Bronchial epithelial cell (primary cell): ENCODE measurements at regions not wholly inside any gene's neighbourhood (a gene's known extent, or its start where the extent isn't known, plus 50 kb on each side); places are given as distances from the start of the nearest gene placed in this dataset.

ENCODE experiments used
- DNase-seq: peaks from one replicate; pipeline ENCODE4 v3.0.0-alpha.2; 2010; ENCODE audit warnings: low read depth
- FAIRE-seq: peaks from 2 replicates; lab custom pipeline; 2011; peaks lifted over from hg19 to GRCh38; lab: Jason Lieb, UNC
- H3K27me3 ChIP-seq: 2 replicates; pipeline ENCODE4 v1.5.1; 2011; ENCODE audit warnings: low read length; ENCODE audit not compliant: control insufficient read depth, insufficient read depth
- H3K36me3 ChIP-seq: 2 replicates; pipeline ENCODE4 v1.5.1; 2011; ENCODE audit warnings: low read length; ENCODE audit not compliant: control insufficient read depth, insufficient read depth
- H3K4me3 ChIP-seq: 2 replicates; pipeline ENCODE4 v1.5.1; 2011; ENCODE audit warnings: mild to moderate bottlenecking, low read depth, low read length, control low read depth
- TF ChIP-seq, protein P1 (sequence below): IDR thresholded peaks from 2 replicates; pipeline ENCODE4 v1.5.1; 2011; ENCODE audit warnings: mild to moderate bottlenecking, moderate library complexity, low read length, control low read depth, inconsistent platforms; ENCODE audit not compliant: insufficient read depth, severe bottlenecking

DNA sequence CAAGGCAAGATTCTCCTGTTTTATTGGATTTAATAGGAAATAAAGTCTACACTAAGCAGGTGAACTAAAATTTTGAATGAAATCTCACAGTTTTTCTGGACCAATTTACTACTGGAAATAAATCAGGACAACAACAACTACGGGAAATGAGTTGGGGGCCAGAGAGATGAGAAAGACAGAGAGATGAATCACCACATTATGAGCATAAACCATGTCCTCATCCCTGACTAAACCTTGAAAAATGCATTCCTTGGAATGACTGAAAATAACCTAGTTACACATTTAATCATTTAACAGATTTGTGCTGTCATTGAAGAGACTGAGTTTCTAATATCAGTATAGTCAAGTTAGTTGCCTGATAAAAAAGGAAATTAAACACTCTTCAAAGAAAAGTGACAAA, 608.4 kb upstream of the KCND2 start:
- no peak overlapping the region for H3K4me3 ChIP-seq
- no peak for FAIRE-seq
- H3K36me3 ChIP-seq = no peaks in the 10 kb centered on the region
- H3K27me3 ChIP-seq = no peaks in the 10 kb centered on the region
- TF ChIP-seq, protein P1, sequence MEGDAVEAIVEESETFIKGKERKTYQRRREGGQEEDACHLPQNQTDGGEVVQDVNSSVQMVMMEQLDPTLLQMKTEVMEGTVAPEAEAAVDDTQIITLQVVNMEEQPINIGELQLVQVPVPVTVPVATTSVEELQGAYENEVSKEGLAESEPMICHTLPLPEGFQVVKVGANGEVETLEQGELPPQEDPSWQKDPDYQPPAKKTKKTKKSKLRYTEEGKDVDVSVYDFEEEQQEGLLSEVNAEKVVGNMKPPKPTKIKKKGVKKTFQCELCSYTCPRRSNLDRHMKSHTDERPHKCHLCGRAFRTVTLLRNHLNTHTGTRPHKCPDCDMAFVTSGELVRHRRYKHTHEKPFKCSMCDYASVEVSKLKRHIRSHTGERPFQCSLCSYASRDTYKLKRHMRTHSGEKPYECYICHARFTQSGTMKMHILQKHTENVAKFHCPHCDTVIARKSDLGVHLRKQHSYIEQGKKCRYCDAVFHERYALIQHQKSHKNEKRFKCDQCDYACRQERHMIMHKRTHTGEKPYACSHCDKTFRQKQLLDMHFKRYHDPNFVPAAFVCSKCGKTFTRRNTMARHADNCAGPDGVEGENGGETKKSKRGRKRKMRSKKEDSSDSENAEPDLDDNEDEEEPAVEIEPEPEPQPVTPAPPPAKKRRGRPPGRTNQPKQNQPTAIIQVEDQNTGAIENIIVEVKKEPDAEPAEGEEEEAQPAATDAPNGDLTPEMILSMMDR = no peak
- peak; percentile 55 for DNase-seq

DNA sequence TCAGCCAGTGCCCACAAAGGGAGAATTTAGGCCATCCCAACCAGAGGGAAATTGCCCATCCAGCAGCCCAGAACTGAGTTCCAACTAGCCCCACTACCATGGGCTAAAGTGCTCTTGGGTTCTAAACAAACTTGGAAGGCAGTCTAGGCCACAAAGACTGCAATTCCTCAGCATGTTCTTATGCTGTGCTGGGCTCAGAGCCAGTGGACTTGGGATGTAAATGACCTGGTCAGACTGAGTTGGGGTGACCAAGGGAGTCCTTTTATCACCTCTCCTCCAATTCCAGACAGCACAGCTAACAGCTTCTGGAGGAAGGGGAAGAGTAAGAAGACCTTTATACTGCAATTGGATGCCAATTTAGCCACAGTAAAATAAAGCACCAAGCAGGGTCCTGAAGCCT, 607.2 kb upstream of the KCND2 start:
- no peak for DNase-seq
- TF ChIP-seq, protein P1 = no peak
- no peak for FAIRE-seq
- no peaks in the 10 kb centered on the region for H3K36me3 ChIP-seq
- no peak overlapping the region for H3K4me3 ChIP-seq
- H3K27me3 ChIP-seq = no peaks in the 10 kb centered on the region

DNA sequence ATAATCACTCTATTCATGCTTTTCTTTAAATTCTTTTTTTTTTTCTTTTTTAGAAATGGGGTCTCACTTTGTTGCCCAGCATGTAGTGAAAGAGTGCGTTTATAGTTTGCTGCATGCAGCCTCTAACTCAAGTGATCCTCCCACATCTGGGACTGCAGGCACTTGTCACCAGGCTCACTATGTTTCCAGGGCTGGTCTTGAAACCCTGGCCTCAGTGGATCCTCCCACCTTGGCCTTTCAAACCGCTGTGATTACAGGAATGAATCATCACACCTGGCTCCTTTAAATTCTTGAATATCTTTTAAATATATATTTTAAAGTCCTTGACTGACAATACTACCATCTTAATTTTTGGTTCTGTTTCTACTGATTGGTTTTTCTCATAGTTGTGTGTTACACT, 591.6 kb upstream of the KCND2 start:
- TF ChIP-seq, protein P1 = no peak
- FAIRE-seq (no peak), DNase-seq (no peak)
- no peaks in the 10 kb centered on the region for H3K27me3 ChIP-seq
- H3K4me3 ChIP-seq = no peak overlapping the region
- no peaks in the 10 kb centered on the region for H3K36me3 ChIP-seq

DNA sequence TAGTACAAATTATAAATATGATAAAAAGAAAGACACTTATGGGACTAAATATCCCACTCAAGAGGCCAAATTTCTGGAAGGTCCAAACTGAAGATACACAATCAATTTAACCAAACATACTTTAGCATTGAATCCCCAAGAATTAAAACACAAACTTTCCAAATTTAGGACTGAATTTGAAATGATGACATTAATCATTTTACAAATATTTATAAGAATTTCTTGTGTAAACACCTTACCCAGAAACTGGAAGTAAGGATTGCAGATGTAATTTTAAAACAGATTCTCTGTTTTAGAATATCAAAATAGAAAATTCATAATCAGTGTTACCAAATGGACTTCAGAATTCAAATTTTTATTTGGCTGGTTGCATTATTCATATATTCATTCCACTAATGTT, 588.2 kb upstream of the KCND2 start:
- Histone ChIP-seq H3K27me3 (no peaks in the 10 kb centered on the region), H3K36me3 (no peaks in the 10 kb centered on the region), H3K4me3 (no peak overlapping the region)
- FAIRE-seq (no peak), DNase-seq (no peak)
- TF ChIP-seq, protein P1 = no peak

DNA sequence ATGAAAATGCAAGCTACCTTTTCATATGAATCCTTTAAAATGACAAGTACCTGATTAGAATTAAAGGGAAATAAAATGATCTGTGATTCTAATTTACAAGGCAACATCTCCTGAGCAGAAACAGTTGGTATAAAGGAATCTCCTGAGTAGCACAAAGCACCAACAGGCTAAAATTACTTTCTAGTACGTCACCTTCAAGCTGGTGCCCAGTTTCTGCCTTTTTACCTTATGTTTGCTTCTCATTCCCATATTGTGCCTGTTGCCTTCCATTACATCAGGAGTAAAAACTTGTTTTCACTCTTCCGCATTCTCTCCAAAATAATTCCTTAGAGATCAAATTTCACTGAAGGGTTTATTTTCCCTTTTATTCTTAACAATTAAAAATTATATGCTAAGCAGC, 587.1 kb upstream of the KCND2 start:
- FAIRE-seq (no peak), DNase-seq (no peak)
- H3K36me3 ChIP-seq = no peaks in the 10 kb centered on the region
- TF ChIP-seq, protein P1 = no peak
- H3K4me3 ChIP-seq = no peak overlapping the region
- H3K27me3 ChIP-seq = no peaks in the 10 kb centered on the region

DNA sequence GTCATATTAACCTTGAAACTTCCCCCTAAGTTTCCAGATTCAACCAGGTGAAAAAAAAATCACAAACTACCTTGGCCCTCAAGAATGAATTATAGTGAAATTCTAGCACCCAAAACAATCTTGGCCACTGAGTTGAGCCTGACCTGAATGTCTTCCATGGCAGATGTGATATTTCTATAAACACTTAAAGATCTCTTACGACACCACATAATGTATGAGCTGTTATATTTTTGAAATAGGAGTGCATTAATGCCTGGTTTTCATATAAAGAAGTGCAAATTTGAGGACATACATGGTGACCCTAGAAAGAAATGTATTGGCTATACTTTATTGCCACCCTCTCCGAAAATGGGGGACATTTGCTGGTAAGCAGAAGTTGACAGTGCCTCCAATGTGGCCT, 584.1 kb upstream of the KCND2 start:
- Histone ChIP-seq H3K4me3 (no peak overlapping the region), H3K27me3 (no peaks in the 10 kb centered on the region), H3K36me3 (no peaks in the 10 kb centered on the region)
- TF ChIP-seq, protein P1 = no peak
- DNase-seq = no peak
- no peak for FAIRE-seq
